HepG2 (cell line): ENCODE measurements at regions not wholly inside any gene's neighbourhood (a gene's known extent, or its start where the extent isn't known, plus 50 kb on each side); places are given as distances from the start of the nearest gene placed in this dataset.

ENCODE experiments used
- ATAC-seq: fragments of 200-7000 bp; cut with Tn5 transposase; 3 replicates; pipeline ENCODE4 v1.9.1; 2020; ENCODE audit warnings: mild to moderate bottlenecking, moderate library complexity
- BruUV-seq: library from RNA; stranded (reverse); fragments of 400-500 nt; replicated peaks from 2 replicates; lab custom pipeline; 2021; lab: Mats Ljungman, UMichigan
- CTCF ChIA-PET: fragments of 300-600 bp; formaldehyde crosslinking; extraction: SDS; loops from one replicate; lab custom pipeline; 2021; ENCODE audit warnings: low total read pairs, inconsistent platforms, low intra/inter-chr PET ratio; lab: Yijun Ruan, JAX
- POLR2A ChIA-PET: fragments of 350-600 bp; sonication (Branson Sonifier 250); formaldehyde crosslinking; loops from one replicate; lab custom pipeline; 2020; ENCODE audit warnings: antibody characterized with exemption, inconsistent platforms; lab: Yijun Ruan, JAX
- DNase-seq: peaks from one replicate; pipeline ENCODE4 v3.0.0-alpha.2; 2015; ENCODE audit warnings: low spot score
- FAIRE-seq: peaks from 3 replicates; lab custom pipeline; 2011; peaks lifted over from hg19 to GRCh38; lab: Jason Lieb, UNC
- H2AFZ ChIP-seq: one replicate; pipeline ENCODE4 v1.6.1; 2011; ENCODE audit warnings: low read length, inconsistent platforms
- H3K27ac ChIP-seq: fragments of 300-600 bp; 3 replicates; pipeline ENCODE4 v1.8.0; 2011; ENCODE audit warnings: mixed run types, mild to moderate bottlenecking, mixed read lengths, low read length, inconsistent platforms; ENCODE audit not compliant: insufficient read depth; ENCODE audit errors: extremely low read length
- H3K27me3 ChIP-seq, 2 experiments: fragments of 200-600 bp in 1 of 2; 2 replicates in 1 of 2; 3 replicates in 1 of 2; pipeline versions ENCODE4 v1.6.0 to v1.8.0; 2011; ENCODE audit warnings: low read length in 2 of 2, mild to moderate bottlenecking in 2 of 2, moderate library complexity in 2 of 2, inconsistent platforms in 1 of 2; ENCODE audit not compliant: insufficient read depth in 2 of 2, control insufficient read depth in 1 of 2
- H3K36me3 ChIP-seq, 2 experiments: fragments of 200-600 bp in 1 of 2; replicated peaks in 1 of 2; 2 replicates in 1 of 2; 3 replicates in 1 of 2; pipeline versions ENCODE4 v1.5.1 to v1.8.0; 2011; ENCODE audit warnings: low read length in 2 of 2, inconsistent platforms in 1 of 2; ENCODE audit not compliant: insufficient read depth in 2 of 2, control insufficient read depth in 1 of 2
- H3K4me1 ChIP-seq: 2 replicates; pipeline ENCODE4 v1.5.1; 2012; ENCODE audit warnings: low read length, inconsistent platforms; ENCODE audit not compliant: insufficient read depth
- H3K4me2 ChIP-seq: 2 replicates; pipeline ENCODE4 v1.6.0; 2011; ENCODE audit warnings: low read depth, low read length, inconsistent platforms
- H3K4me3 ChIP-seq, 3 experiments: fragments of 200-600 bp in 1 of 3; sonication (generic), shearing (Covaris generic) in 1 of 3; replicated peaks in 1 of 3; 2 replicates each; pipeline ENCODE4 v1.5.1; 2011 to 2016; ENCODE audit warnings: low read length in 3 of 3, inconsistent platforms in 2 of 3, low read depth in 2 of 3, mild to moderate bottlenecking in 2 of 3, control low read depth in 1 of 3, mixed read lengths in 1 of 3; ENCODE audit not compliant: insufficient read depth in 1 of 3
- H3K79me2 ChIP-seq: one replicate; pipeline ENCODE4 v1.6.1; 2011; ENCODE audit warnings: low read length, inconsistent platforms; ENCODE audit not compliant: insufficient read depth
- H3K9ac ChIP-seq: 2 replicates; pipeline ENCODE4 v1.6.0; 2011; ENCODE audit warnings: mild to moderate bottlenecking, low read depth, low read length, inconsistent platforms; ENCODE audit not compliant: insufficient read depth
- H3K9me3 ChIP-seq: 2 replicates; pipeline ENCODE4 v1.5.1; 2012; ENCODE audit warnings: mild to moderate bottlenecking, low read length
- H4K20me1 ChIP-seq: 2 replicates; pipeline ENCODE4 v1.6.0; 2011; ENCODE audit warnings: inconsistent platforms, mild to moderate bottlenecking, low read length, moderate library complexity; ENCODE audit not compliant: insufficient read depth
- AKAP8 ChIP-seq: sonication (generic); formaldehyde crosslinking; IDR thresholded peaks from 2 replicates; pipeline ENCODE4 v1.5.1; 2020; ENCODE audit warnings: mild to moderate bottlenecking, missing genetic modification reagents
- ASH2L ChIP-seq: fragments of 300-600, 200-600 bp; sonication (generic); IDR thresholded peaks from 2 replicates; pipeline ENCODE4 v1.7.0; 2017; ENCODE audit warnings: low read depth, mild to moderate bottlenecking, moderate library complexity, mixed read lengths, low read length; ENCODE audit not compliant: insufficient read length
- JUND ChIP-seq: sonication (generic); formaldehyde crosslinking; IDR thresholded peaks from 2 replicates; pipeline ENCODE4 v1.8.0; 2022; ENCODE audit warnings: mild to moderate bottlenecking, missing genetic modification reagents
- NFATC3 ChIP-seq: sonication (generic); formaldehyde crosslinking; IDR thresholded peaks from 2 replicates; pipeline ENCODE4 v1.5.1; 2020; ENCODE audit warnings: mild to moderate bottlenecking, missing genetic modification reagents
- RFX1 ChIP-seq: fragments of 450-650 bp; IDR thresholded peaks from 2 replicates; pipeline ENCODE4 v1.6.1; 2017
- ZFP62 ChIP-seq: sonication (generic); formaldehyde crosslinking; IDR thresholded peaks from 2 replicates; pipeline ENCODE4 v1.4.0; 2020; ENCODE audit warnings: missing genetic modification reagents
- ZNF446 ChIP-seq: sonication (generic); formaldehyde crosslinking; IDR thresholded peaks from 2 replicates; pipeline ENCODE4 v1.5.0; 2020; ENCODE audit warnings: mild to moderate bottlenecking, missing genetic modification reagents
- ZNF790 ChIP-seq: sonication (generic); formaldehyde crosslinking; IDR thresholded peaks from 2 replicates; pipeline ENCODE4 v1.8.0; 2022; ENCODE audit warnings: missing genetic modification reagents, mild to moderate bottlenecking, borderline replicate concordance
- WGBS: methylation state at CpG from one replicate; pipeline ENCODE4 v1.1.6; 2017; ENCODE audit warnings: low lambda C conversion rate; 5-methylcytosine and 5-hydroxymethylcytosine counted together
- in situ Hi-C: cut with HindIII; loops from 2 replicates; pipeline ENCODE4 v1.10.0; 2017; ENCODE audit warnings: low pct_unique_long_range_greater_than_20kb; ENCODE audit not compliant: extremely low pct_ligation_motif_present
- intact Hi-C: fragments of 100-400 bp; cut with micrococcal nuclease; formaldehyde crosslinking; loops from one replicate; pipeline ENCODE4 v1.10.0; 2022; ENCODE audit not compliant: unreplicated experiment
- TF ChIP-seq, protein P1 (sequence below), 2 experiments: sonication (generic) in 1 of 2; formaldehyde crosslinking in 1 of 2; IDR thresholded peaks; 2 replicates each; pipeline versions ENCODE4 v1.6.1 to v1.9.0; 2014 to 2022; ENCODE audit warnings: antibody characterized with exemption in 1 of 2, borderline replicate concordance in 1 of 2, inconsistent platforms in 1 of 2, low read depth in 1 of 2, missing genetic modification reagents in 1 of 2
- TF ChIP-seq, protein P2 (sequence below): sonication (generic); formaldehyde crosslinking; IDR thresholded peaks from 2 replicates; pipeline ENCODE4 v1.5.0; 2020; ENCODE audit warnings: missing genetic modification reagents, mild to moderate bottlenecking, borderline replicate concordance
- TF ChIP-seq, protein P3 (sequence below): sonication (generic); formaldehyde crosslinking; conservative IDR thresholded peaks from 2 replicates; pipeline ENCODE4 v1.8.0; 2022; ENCODE audit warnings: missing genetic modification reagents
- TF ChIP-seq, protein P4 (sequence below), 2 experiments: sonication (generic) in 1 of 2; formaldehyde crosslinking in 1 of 2; IDR thresholded peaks; 2 replicates each; pipeline versions ENCODE4 v1.5.1 to v1.6.1; 2011 to 2020; ENCODE audit warnings: borderline replicate concordance in 1 of 2, low read depth in 1 of 2, low read length in 1 of 2, mild to moderate bottlenecking in 1 of 2, missing genetic modification reagents in 1 of 2, moderate library complexity in 1 of 2

DNA sequence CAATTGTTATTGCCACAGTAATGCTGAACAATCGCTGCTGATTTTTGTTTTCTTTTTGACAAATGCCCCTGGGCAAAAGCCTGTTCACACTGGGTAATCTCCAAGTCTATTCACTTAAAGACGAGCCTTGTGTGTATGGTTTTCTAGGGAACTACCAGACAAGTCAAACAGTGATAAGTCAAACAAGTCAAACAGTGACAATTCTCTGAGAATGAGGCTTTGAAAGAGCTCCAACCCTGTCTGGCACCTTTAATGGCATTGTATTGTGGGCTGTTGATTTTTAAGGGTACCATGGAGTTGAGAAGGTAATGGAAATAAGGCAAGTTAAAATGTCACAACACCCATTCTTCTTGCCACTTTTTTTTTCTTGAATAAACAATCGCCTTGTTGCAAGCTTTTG is 59.4 kb upstream of the TMC3 start (continued):
- TF ChIP-seq, protein P1, sequence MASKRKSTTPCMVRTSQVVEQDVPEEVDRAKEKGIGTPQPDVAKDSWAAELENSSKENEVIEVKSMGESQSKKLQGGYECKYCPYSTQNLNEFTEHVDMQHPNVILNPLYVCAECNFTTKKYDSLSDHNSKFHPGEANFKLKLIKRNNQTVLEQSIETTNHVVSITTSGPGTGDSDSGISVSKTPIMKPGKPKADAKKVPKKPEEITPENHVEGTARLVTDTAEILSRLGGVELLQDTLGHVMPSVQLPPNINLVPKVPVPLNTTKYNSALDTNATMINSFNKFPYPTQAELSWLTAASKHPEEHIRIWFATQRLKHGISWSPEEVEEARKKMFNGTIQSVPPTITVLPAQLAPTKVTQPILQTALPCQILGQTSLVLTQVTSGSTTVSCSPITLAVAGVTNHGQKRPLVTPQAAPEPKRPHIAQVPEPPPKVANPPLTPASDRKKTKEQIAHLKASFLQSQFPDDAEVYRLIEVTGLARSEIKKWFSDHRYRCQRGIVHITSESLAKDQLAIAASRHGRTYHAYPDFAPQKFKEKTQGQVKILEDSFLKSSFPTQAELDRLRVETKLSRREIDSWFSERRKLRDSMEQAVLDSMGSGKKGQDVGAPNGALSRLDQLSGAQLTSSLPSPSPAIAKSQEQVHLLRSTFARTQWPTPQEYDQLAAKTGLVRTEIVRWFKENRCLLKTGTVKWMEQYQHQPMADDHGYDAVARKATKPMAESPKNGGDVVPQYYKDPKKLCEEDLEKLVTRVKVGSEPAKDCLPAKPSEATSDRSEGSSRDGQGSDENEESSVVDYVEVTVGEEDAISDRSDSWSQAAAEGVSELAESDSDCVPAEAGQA (IDR thresholded peaks at IDR 0.05; ENCODE audit: low read depth) = no peak
- TF ChIP-seq, protein P1 (CRISPR knock-in tag; IDR thresholded peaks at IDR 0.05; ENCODE audit: borderline replicate concordance) = no peak
- TF ChIP-seq NFATC3 (CRISPR knock-in tag) = no peak
- no peak for TF ChIP-seq JUND (CRISPR knock-in tag)
- TF ChIP-seq, protein P2, sequence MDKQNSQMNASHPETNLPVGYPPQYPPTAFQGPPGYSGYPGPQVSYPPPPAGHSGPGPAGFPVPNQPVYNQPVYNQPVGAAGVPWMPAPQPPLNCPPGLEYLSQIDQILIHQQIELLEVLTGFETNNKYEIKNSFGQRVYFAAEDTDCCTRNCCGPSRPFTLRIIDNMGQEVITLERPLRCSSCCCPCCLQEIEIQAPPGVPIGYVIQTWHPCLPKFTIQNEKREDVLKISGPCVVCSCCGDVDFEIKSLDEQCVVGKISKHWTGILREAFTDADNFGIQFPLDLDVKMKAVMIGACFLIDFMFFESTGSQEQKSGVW (CRISPR knock-in tag) = no peak
- no peak for TF ChIP-seq AKAP8 (CRISPR knock-in tag)
- TF ChIP-seq, all 625 proteins: peak for 0

DNA sequence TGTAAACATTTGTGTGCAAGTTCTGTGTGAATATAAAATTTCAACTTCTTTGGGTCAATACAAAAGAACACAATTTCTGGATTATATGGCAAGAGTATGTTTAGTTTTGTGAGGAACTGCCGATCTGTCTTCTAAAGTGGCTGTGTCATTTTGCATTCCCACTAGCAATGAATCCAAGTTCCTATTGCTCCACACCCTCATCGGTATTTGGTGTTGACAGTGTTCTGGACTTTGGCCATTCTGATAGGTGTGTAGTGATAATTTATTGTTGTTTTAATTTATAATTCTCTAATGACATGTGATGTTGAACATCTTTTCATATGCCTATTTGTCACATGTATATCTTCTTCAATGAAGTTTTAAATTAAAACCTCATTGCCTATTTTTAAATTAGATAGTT is 58.2 kb upstream of the TMC3 start:
- Histone ChIP-seq H3K79me2 (no peaks in the 10 kb centered on the region), H4K20me1 (no peaks in the 10 kb centered on the region), H3K4me1 (no peaks in the 10 kb centered on the region), H3K27me3 (no peaks in the 10 kb centered on the region; a peak in 1 of 5 replicates), H3K27ac (no peak overlapping the region), H3K4me3 (no peak overlapping the region), H3K9me3 (no peaks in the 10 kb centered on the region), H3K9ac (no peak overlapping the region), H3K36me3 (no peaks in the 10 kb centered on the region), H2AFZ (no peak overlapping the region), H3K4me2 (no peak overlapping the region)
- BruUV-seq = no TSS peak
- WGBS = 0% methylated on average over 2 of the region's 2 CpGs
- in situ Hi-C loops (no loop called here), intact Hi-C loops (no loop called here)
- FAIRE-seq (no peak), ATAC-seq (no peak), DNase-seq (no peak)
- ChIA-PET POLR2A (no interaction called here), CTCF (no interaction called here)
- TF ChIP-seq, protein P3, sequence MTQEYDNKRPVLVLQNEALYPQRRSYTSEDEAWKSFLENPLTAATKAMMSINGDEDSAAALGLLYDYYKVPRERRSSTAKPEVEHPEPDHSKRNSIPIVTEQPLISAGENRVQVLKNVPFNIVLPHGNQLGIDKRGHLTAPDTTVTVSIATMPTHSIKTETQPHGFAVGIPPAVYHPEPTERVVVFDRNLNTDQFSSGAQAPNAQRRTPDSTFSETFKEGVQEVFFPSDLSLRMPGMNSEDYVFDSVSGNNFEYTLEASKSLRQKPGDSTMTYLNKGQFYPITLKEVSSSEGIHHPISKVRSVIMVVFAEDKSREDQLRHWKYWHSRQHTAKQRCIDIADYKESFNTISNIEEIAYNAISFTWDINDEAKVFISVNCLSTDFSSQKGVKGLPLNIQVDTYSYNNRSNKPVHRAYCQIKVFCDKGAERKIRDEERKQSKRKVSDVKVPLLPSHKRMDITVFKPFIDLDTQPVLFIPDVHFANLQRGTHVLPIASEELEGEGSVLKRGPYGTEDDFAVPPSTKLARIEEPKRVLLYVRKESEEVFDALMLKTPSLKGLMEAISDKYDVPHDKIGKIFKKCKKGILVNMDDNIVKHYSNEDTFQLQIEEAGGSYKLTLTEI (CRISPR knock-in tag) = no peak
- TF ChIP-seq, protein P4, sequence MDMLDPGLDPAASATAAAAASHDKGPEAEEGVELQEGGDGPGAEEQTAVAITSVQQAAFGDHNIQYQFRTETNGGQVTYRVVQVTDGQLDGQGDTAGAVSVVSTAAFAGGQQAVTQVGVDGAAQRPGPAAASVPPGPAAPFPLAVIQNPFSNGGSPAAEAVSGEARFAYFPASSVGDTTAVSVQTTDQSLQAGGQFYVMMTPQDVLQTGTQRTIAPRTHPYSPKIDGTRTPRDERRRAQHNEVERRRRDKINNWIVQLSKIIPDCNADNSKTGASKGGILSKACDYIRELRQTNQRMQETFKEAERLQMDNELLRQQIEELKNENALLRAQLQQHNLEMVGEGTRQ (IDR thresholded peaks at IDR 0.05; ENCODE audit: low read depth, low read length) = no peak
- TF ChIP-seq, protein P4 (CRISPR knock-in tag; IDR thresholded peaks at IDR 0.05; ENCODE audit: borderline replicate concordance) = no peak
- TF ChIP-seq ZNF446 (CRISPR knock-in tag) (no peak), RFX1 (no peak), ZNF790 (CRISPR knock-in tag) (no peak), ASH2L (no peak), ZFP62 (CRISPR knock-in tag) (no peak)
